Stomach (tissue), 4 donors: ENCODE measurements at regions not wholly inside any gene's neighbourhood (a gene's known extent, or its start where the extent isn't known, plus 50 kb on each side); places are given as distances from the start of the nearest gene placed in this dataset.

Source experiments
- CTCF ChIP-seq, 7 experiments: fragments of 450-650 bp in 4 of 7; fragments of 200-600 bp in 3 of 7; sonication (generic) in 3 of 7; IDR thresholded peaks; one replicate each; pipeline ENCODE4 v1.5.1; 2016 to 2019; ENCODE audit warnings: antibody characterized with exemption in 7 of 7, control low read depth in 2 of 7, mild to moderate bottlenecking in 1 of 7
- POLR2A ChIP-seq, 4 donors: fragments of 450-650 bp; IDR thresholded peaks; one replicate each; pipeline ENCODE4 v1.6.1; 2016; ENCODE audit warnings: antibody characterized with exemption in 4 of 4, control low read depth in 2 of 4, mild to moderate bottlenecking in 1 of 4, moderate library complexity in 1 of 4
- POLR2AphosphoS5 ChIP-seq, 3 donors: sonication (generic); formaldehyde crosslinking; IDR thresholded peaks; one replicate each; pipeline ENCODE4 v1.6.1; 2016; ENCODE audit warnings: antibody characterized with exemption in 3 of 3

- TF ChIP-seq POLR2A (IDR thresholded peaks at IDR 0.05) (no peak), CTCF (IDR thresholded peaks at IDR 0.05) (no peak), POLR2AphosphoS5 (IDR thresholded peaks at IDR 0.05) (no peak)
Measured at GRCh38 chr22:22388090-22388489, 120.5 kb downstream of the ZNF280B start.
